ENCODE measurements at regions not wholly inside any gene's neighbourhood (a gene's known extent, or its start where the extent isn't known, plus 50 kb on each side); places are given as distances from the start of the nearest gene placed in this dataset.

GRCh38 chr11:109298865-109299264 lies 123.1 kb upstream of the C11orf87 start:
- peak; percentile 51 for DNase-seq

GRCh38 chr11:109300211-109300610 lies 121.8 kb upstream of the C11orf87 start:
- DNase-seq = no peak

- no peak for DNase-seq
These were observed 119.2 kb upstream of the C11orf87 start for GRCh38 chr11:109302591-109303334.

DNA sequence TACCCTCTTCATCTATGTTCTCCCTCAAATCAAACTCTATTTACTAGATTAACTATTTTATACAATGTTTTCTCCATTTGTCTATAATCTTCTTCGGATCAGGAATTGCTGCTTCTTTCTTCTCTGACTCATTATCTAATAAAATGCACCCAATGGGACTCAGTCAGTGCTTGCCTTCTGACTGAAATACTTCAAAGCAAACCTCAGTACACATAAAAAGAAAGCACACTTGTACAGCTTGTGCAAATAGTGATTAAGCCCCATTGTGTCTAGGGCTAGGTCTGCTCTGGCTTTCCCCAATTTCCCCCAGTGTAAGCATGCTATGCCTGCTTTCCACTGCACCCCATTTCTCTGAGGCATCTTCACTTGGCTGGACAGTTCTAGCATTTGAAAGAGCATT lies 118.6 kb upstream of the C11orf87 start:
- no peak for DNase-seq

GRCh38 chr11:109304159-109304558 lies 117.8 kb upstream of the C11orf87 start:
- peak; percentile 71 for DNase-seq

- DNase-seq = no peak
These were observed 117.0 kb upstream of the C11orf87 start for GRCh38 chr11:109305009-109305408.

DNA sequence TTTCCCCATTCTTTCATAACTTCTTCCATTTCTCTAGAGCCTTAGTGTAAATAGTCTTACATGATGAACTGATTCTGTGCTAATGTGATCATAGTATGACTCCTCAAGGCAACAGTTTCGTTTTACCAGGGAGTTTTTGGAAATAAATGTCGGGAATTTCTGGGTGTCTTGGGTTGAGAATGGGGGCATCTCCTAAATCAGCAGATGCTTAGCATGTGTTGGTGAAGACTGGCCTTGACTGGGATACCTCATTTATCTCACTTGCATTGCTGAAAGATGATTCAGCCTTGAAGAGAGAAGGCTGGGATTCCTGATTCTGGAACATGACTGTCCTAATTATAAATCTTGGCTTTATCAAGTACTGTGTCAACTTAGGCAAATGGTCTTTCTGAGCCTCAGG lies 115.7 kb upstream of the C11orf87 start:
- peak; percentile 79 for DNase-seq

- no peak for DNase-seq
These were observed 114.6 kb upstream of the C11orf87 start for GRCh38 chr11:109307366-109307765.

- no peak for DNase-seq
These were observed 113.4 kb upstream of the C11orf87 start for GRCh38 chr11:109308551-109308950.

- DNase-seq = peak; percentile 93
These were observed 112.8 kb upstream of the C11orf87 start for GRCh38 chr11:109309153-109309552.

DNA sequence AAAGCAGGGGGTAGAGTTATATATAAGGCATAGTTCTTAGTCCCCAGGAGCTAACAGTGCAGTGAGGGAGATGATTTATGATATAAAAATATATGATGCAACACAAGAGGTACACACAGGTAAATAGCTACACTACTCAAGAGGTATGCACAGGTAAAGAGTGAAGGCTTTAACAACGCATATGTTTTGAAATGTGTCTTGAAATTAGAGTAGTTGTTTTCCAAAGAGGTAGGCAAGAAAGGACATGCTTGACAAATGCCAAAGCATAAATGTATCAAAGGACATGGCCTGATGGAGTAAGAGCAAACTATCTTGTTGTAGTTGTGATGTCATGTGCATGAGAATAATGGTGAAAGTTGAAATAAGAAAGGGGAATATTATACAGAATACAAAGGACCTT lies 104.3 kb upstream of the C11orf87 start:
- DNase-seq = no peak

DNA sequence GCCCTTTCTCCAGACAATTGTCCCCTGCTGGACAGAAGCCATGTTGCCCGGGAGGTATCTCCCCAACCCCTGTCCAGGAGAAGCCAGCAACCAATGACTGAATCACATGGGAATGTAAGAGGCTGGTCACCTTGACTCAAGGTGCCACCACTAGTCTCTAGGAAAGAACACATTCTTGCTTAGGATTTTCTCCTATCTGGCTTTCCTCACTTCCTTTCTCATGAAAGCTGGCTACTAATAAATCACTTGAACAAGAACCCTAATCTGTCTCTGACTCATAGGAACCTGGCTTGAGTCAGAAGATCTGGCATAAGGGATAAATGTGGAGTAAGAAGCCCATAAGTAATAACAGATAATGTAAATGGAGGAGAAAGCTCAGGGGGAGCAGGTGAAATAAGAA lies 101.4 kb upstream of the C11orf87 start:
- DNase-seq = peak; percentile 67

- DNase-seq = no peak
These were observed 95.2 kb upstream of the C11orf87 start for GRCh38 chr11:109326781-109327180.

DNA sequence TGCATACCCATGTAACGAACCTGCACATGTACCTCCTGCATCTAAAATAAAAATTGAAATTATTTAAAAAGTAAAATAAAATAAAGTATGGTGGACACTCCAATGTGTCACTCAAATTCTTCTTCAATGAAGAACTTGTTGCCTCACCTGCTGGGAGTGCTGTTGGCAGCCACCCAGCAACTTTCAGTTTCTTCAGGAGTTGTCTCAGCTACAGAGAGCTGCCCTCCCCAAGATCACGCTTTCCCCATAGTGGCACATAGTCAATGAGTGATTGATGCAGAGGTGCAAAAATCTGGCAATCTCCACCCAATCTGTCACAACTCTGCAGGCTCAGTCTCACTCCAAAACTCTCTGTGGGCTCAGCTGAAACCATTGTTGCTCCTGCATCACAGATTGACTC lies 92.3 kb upstream of the C11orf87 start:
- no peak for DNase-seq

GRCh38 chr11:109338131-109338530 lies 83.9 kb upstream of the C11orf87 start:
- no peak for DNase-seq

- DNase-seq = no peak
These were observed 79.7 kb upstream of the C11orf87 start for GRCh38 chr11:109342261-109342660.

GRCh38 chr11:109343242-109343641 lies 78.7 kb upstream of the C11orf87 start:
- no peak for DNase-seq

DNA sequence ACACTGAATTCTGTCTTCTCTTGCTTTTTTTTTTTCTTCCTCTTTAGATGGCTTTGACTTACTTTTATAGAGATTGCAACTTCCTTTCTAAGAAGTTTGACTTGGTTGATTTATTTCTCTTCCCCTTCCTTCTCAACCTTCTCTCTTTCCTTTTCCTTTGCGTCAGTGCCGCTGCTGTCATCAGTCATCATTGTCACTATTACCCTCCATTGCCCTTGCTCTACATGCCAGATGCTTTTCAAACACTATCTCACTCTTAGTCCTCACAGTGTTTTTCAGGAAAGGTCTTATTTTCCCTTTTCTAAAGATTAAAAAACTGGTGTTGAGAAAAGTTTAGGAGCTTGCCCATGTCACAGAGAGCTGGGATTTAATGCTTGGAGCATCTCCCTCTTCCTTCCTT lies 74.7 kb upstream of the C11orf87 start:
- no peak for DNase-seq

GRCh38 chr11:109349276-109350080 lies 72.5 kb upstream of the C11orf87 start:
- DNase-seq = no peak

GRCh38 chr11:109350091-109350490 lies 71.9 kb upstream of the C11orf87 start:
- no peak for DNase-seq

- peak; percentile 1 for DNase-seq
These were observed 59.9 kb upstream of the C11orf87 start for GRCh38 chr11:109362059-109362458.

- DNase-seq = no peak
These were observed 58.3 kb upstream of the C11orf87 start for GRCh38 chr11:109363682-109364081.

GRCh38 chr11:109364851-109365250 lies 57.1 kb upstream of the C11orf87 start:
- DNase-seq = no peak

DNA sequence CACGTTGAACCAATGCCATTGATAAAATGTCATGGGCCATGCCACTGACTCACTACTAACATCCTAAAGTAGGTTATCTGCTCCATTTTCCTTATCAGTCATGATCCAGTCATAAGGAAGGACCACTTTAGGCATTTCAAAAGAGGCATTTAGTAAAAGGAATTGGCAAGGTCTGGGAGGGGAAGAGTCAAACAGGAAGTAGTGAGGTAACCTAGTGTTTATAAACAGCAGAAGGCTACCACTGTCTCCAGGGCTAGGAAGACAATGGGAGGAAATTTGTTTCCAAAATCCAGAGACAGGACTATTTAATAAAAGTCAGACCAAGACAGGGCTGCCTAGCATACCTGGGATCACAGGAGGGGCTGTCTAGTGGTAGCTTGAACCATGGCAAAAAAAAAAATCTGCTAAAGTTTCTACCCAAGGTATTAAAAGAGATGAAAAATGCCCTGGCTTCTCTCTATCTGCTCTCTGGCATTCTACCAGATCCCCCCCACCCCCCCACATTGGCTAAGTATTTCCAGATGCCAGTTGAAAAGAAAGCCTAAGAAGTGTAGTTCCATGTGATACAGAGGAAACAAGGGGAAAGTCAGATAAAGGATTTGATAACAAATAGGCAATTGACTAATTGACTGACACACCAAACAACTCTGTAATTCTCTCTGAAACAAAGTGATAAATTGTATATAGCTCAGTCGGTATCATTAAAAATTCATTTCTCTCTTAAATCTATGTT lies 50.4 kb upstream of the C11orf87 start:
- peak; percentile 4 for DNase-seq

All from fibroblast of skin of right quadriceps (primary cell).